ENCODE measurements at regions not wholly inside any gene's neighbourhood (a gene's known extent, or its start where the extent isn't known, plus 50 kb on each side); places are given as distances from the start of the nearest gene placed in this dataset.

DNA sequence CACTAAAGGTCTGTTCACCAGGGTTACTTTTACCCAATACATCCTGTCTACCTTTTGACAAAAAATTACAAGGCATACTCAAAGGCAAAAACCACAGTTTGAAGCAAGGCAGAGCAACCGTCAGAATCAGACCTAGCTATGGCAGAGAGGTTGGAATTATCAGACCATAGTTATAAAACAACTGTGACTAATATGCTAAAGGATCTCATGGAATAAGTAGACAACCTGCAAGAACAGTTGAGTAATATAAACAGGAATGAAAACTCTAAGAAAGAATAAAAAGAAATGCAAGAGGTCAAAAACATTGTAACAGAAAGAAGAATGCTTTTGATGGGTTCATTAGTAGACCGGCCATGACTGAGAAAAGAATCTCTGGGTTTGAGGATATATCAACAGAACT is 318.8 kb upstream of the KCNH7 start:
- no peak for TF ChIP-seq CTCF (IDR thresholded peaks at IDR 0.05; ENCODE audit: insufficient read depth, low read length, poor library complexity, severe bottlenecking)
- H3K36me3 ChIP-seq (ENCODE audit: control insufficient read depth, insufficient read depth, low read length) = no peaks in the 10 kb centered on the region
- DNase-seq (ENCODE audit: low read depth) = peak; percentile 2

GRCh38 chr2:163155925-163156324 is 317.4 kb upstream of the KCNH7 start:
- no peak for TF ChIP-seq CTCF (IDR thresholded peaks at IDR 0.05; ENCODE audit: insufficient read depth, low read length, poor library complexity, severe bottlenecking)
- no peak overlapping the region for H3K4me3 ChIP-seq (ENCODE audit: low read depth, low read length)
- no peaks in the 10 kb centered on the region for H3K27me3 ChIP-seq (ENCODE audit: control insufficient read depth, insufficient read depth, low read length)
- H3K36me3 ChIP-seq (ENCODE audit: control insufficient read depth, insufficient read depth, low read length) = no peaks in the 10 kb centered on the region
- DNase-seq (ENCODE audit: low read depth) = no peak

More for the DNA sequence above, 318.8 kb upstream of the KCNH7 start:
- no peak overlapping the region for H3K4me3 ChIP-seq (ENCODE audit: low read depth, low read length)
- no peaks in the 10 kb centered on the region for H3K27me3 ChIP-seq (ENCODE audit: control insufficient read depth, insufficient read depth, low read length)

DNA sequence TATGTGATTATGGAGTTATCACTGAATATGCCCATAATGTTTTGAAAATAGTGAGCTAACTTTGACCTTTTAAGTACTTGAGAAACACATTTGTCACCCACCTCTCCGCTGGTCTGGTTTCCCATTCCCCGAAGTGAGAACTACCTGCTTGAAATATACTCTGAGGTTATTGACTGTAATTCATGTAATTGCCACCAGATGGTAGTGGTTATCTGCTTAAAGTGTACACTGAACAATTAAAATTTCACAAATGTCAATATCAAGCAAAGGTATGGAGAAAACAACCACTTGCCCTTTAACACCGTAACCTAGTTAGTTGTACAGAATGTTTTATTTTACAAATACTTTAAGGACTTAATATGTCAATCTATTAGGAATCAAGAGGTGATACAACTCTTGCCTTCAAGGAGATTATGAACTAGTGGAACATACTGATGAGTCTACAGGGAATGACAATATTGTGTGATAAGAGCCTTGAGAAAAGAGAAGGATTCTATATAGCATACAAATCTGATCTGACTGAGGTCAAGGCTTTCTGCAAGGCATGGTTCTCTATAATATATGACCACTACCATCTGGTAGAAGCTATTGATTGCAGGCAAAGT is 316.8 kb upstream of the KCNH7 start:
- peak; percentile 50 for TF ChIP-seq CTCF (IDR thresholded peaks at IDR 0.05; ENCODE audit: insufficient read depth, low read length, poor library complexity, severe bottlenecking)
- Histone ChIP-seq H3K36me3 (ENCODE audit: control insufficient read depth, insufficient read depth, low read length) (no peaks in the 10 kb centered on the region), H3K27me3 (ENCODE audit: control insufficient read depth, insufficient read depth, low read length) (no peaks in the 10 kb centered on the region), H3K4me3 (ENCODE audit: low read depth, low read length) (no peak overlapping the region)
- DNase-seq (ENCODE audit: low read depth) = peak; percentile 2

- TF ChIP-seq CTCF (IDR thresholded peaks at IDR 0.05; ENCODE audit: insufficient read depth, low read length, poor library complexity, severe bottlenecking) = no peak
- Histone ChIP-seq H3K4me3 (ENCODE audit: low read depth, low read length) (no peak overlapping the region), H3K36me3 (ENCODE audit: control insufficient read depth, insufficient read depth, low read length) (no peaks in the 10 kb centered on the region), H3K27me3 (ENCODE audit: control insufficient read depth, insufficient read depth, low read length) (no peaks in the 10 kb centered on the region)
- no peak for DNase-seq (ENCODE audit: low read depth)
These were observed 304.1 kb upstream of the KCNH7 start for GRCh38 chr2:163142618-163143017.

DNA sequence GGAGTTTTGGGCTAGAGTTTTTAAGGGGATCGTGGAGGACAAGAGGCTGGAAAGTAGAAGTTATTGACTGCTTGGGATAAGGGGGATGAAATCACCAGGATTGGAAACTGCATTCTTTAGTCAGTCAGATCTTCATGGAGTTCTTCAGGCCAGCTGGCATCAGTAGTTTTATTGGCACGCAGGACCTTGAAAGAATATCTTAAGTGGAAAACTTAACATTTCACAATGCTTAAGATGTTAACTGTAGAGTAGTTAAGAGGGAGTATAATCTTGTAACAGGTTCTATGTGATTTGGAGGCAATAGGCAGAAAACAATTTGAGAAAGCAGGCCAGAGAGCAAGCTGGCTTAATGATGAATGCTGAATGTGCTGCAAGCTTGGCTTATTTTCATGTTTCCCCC is 300.4 kb upstream of the KCNH7 start:
- H3K4me3 ChIP-seq (ENCODE audit: low read depth, low read length) = no peak overlapping the region
- H3K27me3 ChIP-seq (ENCODE audit: control insufficient read depth, insufficient read depth, low read length) = no peaks in the 10 kb centered on the region
- no peaks in the 10 kb centered on the region for H3K36me3 ChIP-seq (ENCODE audit: control insufficient read depth, insufficient read depth, low read length)
- TF ChIP-seq CTCF (IDR thresholded peaks at IDR 0.05; ENCODE audit: insufficient read depth, low read length, poor library complexity, severe bottlenecking) = no peak
- DNase-seq (ENCODE audit: low read depth) = no peak

- H3K4me3 ChIP-seq (ENCODE audit: low read depth, low read length) = no peak overlapping the region
- no peaks in the 10 kb centered on the region for H3K27me3 ChIP-seq (ENCODE audit: control insufficient read depth, insufficient read depth, low read length)
- no peak for DNase-seq (ENCODE audit: low read depth)
- TF ChIP-seq CTCF (IDR thresholded peaks at IDR 0.05; ENCODE audit: insufficient read depth, low read length, poor library complexity, severe bottlenecking) = no peak
- no peaks in the 10 kb centered on the region for H3K36me3 ChIP-seq (ENCODE audit: control insufficient read depth, insufficient read depth, low read length)
These were observed 296.7 kb upstream of the KCNH7 start for GRCh38 chr2:163135256-163135655.

All from kidney epithelial cell (primary cell).